ENCODE measurements at regions not wholly inside any gene's neighbourhood (a gene's known extent, or its start where the extent isn't known, plus 50 kb on each side); places are given as distances from the start of the nearest gene placed in this dataset.

GRCh38 chr19:30155381-30156200 lies 213.6 kb downstream of the URI1 start:
- Histone ChIP-seq H3K4me3 (ENCODE audit: insufficient read depth, low read length) (no peak overlapping the region), H3K4me2 (ENCODE audit: insufficient read depth, low read length) (no peak overlapping the region), H3K4me1 (ENCODE audit: insufficient read depth, low read length) (no peaks in the 10 kb centered on the region), H4K20me1 (ENCODE audit: insufficient read depth, low read length) (no peaks in the 10 kb centered on the region), H3K9me3 (ENCODE audit: low read depth, low read length) (no peaks in the 10 kb centered on the region), H3K27me3 (ENCODE audit: insufficient read depth, low read length) (no peaks in the 10 kb centered on the region), H3K79me2 (ENCODE audit: insufficient read depth, low read length) (no peaks in the 10 kb centered on the region), H2AFZ (ENCODE audit: low read length) (no peak overlapping the region), H3K36me3 (ENCODE audit: insufficient read depth, low read length) (no peaks in the 10 kb centered on the region), H3K27ac (ENCODE audit: low read depth, low read length) (no peak overlapping the region)
- no peak for DNase-seq (ENCODE audit: insufficient read length, low spot score, missing footprints)
- TF ChIP-seq CTCF (IDR thresholded peaks at IDR 0.05; ENCODE audit: extremely low read depth, low read depth, low read length), result no peak

DNA sequence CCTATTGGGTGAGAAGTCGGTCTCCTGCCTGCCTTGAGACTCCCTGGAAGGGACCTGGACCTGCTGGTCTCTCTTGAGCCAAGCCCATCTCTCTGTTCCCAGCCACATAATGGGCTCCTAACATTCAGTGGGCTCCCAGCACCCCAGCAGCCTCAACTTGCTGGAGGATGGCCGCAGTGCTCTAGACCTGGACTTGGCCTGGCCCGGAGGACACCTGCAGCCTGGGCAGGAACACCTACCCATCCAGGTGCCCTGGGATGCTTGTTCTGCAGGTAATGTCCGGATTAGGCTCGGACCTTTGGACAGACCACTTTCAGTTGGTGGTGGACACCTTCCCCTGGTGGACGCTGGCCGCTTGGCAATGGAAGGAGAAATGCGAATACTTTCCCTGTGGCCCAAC lies 214.6 kb downstream of the URI1 start:
- Histone ChIP-seq H3K4me1 (ENCODE audit: insufficient read depth, low read length) (no peaks in the 10 kb centered on the region), H3K36me3 (ENCODE audit: insufficient read depth, low read length) (no peaks in the 10 kb centered on the region), H3K4me2 (ENCODE audit: insufficient read depth, low read length) (no peak overlapping the region), H3K4me3 (ENCODE audit: insufficient read depth, low read length) (no peak overlapping the region), H2AFZ (ENCODE audit: low read length) (no peak overlapping the region), H3K27ac (ENCODE audit: low read depth, low read length) (no peak overlapping the region), H4K20me1 (ENCODE audit: insufficient read depth, low read length) (no peaks in the 10 kb centered on the region), H3K27me3 (ENCODE audit: insufficient read depth, low read length) (no peaks in the 10 kb centered on the region), H3K79me2 (ENCODE audit: insufficient read depth, low read length) (no peaks in the 10 kb centered on the region), H3K9me3 (ENCODE audit: low read depth, low read length) (no peaks in the 10 kb centered on the region)
- TF ChIP-seq CTCF (IDR thresholded peaks at IDR 0.05; ENCODE audit: extremely low read depth, low read depth, low read length), result no peak
- DNase-seq (ENCODE audit: insufficient read length, low spot score, missing footprints), result no peak

GRCh38 chr19:30158067-30158892 lies 213.9 kb upstream of the ZNF536 start:
- no peaks in the 10 kb centered on the region for H4K20me1 ChIP-seq (ENCODE audit: insufficient read depth, low read length)
- no peaks in the 10 kb centered on the region for H3K79me2 ChIP-seq (ENCODE audit: insufficient read depth, low read length)
- H3K4me1 ChIP-seq (ENCODE audit: insufficient read depth, low read length), result no peaks in the 10 kb centered on the region
- no peak overlapping the region for H3K4me3 ChIP-seq (ENCODE audit: insufficient read depth, low read length)
- H3K9me3 ChIP-seq (ENCODE audit: low read depth, low read length), result no peaks in the 10 kb centered on the region
- H3K4me2 ChIP-seq (ENCODE audit: insufficient read depth, low read length), result no peak overlapping the region
- no peak for TF ChIP-seq CTCF (IDR thresholded peaks at IDR 0.05; ENCODE audit: extremely low read depth, low read depth, low read length)
- no peaks in the 10 kb centered on the region for H3K27me3 ChIP-seq (ENCODE audit: insufficient read depth, low read length)
- no peak overlapping the region for H3K27ac ChIP-seq (ENCODE audit: low read depth, low read length)
- DNase-seq (ENCODE audit: insufficient read length, low spot score, missing footprints), result no peak
- H3K36me3 ChIP-seq (ENCODE audit: insufficient read depth, low read length), result no peaks in the 10 kb centered on the region
- H2AFZ ChIP-seq (ENCODE audit: low read length), result no peak overlapping the region

GRCh38 chr19:30158893-30159245 lies 213.3 kb upstream of the ZNF536 start:
- H3K4me2 ChIP-seq (ENCODE audit: insufficient read depth, low read length), result no peak overlapping the region
- no peak overlapping the region for H2AFZ ChIP-seq (ENCODE audit: low read length)
- DNase-seq (ENCODE audit: insufficient read length, low spot score, missing footprints), result no peak
- H3K27ac ChIP-seq (ENCODE audit: low read depth, low read length), result no peak overlapping the region
- no peak for TF ChIP-seq CTCF (IDR thresholded peaks at IDR 0.05; ENCODE audit: extremely low read depth, low read depth, low read length)
- no peaks in the 10 kb centered on the region for H4K20me1 ChIP-seq (ENCODE audit: insufficient read depth, low read length)
- no peak overlapping the region for H3K4me3 ChIP-seq (ENCODE audit: insufficient read depth, low read length)
- no peaks in the 10 kb centered on the region for H3K9me3 ChIP-seq (ENCODE audit: low read depth, low read length)
- H3K79me2 ChIP-seq (ENCODE audit: insufficient read depth, low read length), result no peaks in the 10 kb centered on the region
- no peaks in the 10 kb centered on the region for H3K36me3 ChIP-seq (ENCODE audit: insufficient read depth, low read length)
- no peaks in the 10 kb centered on the region for H3K27me3 ChIP-seq (ENCODE audit: insufficient read depth, low read length)
- H3K4me1 ChIP-seq (ENCODE audit: insufficient read depth, low read length), result no peaks in the 10 kb centered on the region
